K562 (cell line): ENCODE measurements at regions not wholly inside any gene's neighbourhood (a gene's known extent, or its start where the extent isn't known, plus 50 kb on each side); places are given as distances from the start of the nearest gene placed in this dataset.
"Not testable (repeated sequence)": the region's sequence is repeated elsewhere in the genome, so short reads cannot be mapped to it uniquely, and the experiment has no call there.

Experiments used
- ATAC-seq: fragments of 200-7000 bp; cut with Tn5 transposase; 3 replicates; pipeline ENCODE4 v1.9.1; 2020; ENCODE audit warnings: moderate library complexity
- BruUV-seq: library from RNA; stranded (reverse); fragments of 400-500 nt; replicated peaks from 2 replicates; lab custom pipeline; 2021; lab: Mats Ljungman, UMichigan
- CTCF ChIA-PET: fragments of 300-600 bp; formaldehyde crosslinking; extraction: SDS; loops from one replicate; lab custom pipeline; 2021; ENCODE audit warnings: low intra/inter-chr PET ratio; lab: Yijun Ruan, JAX
- POLR2A ChIA-PET: fragments of 300-600, 350-650 bp; sonication (Branson Sonifier 250); formaldehyde crosslinking; extraction: SDS; loops from one replicate; lab custom pipeline; 2021; ENCODE audit warnings: antibody characterized with exemption, inconsistent platforms; lab: Yijun Ruan, JAX
- DNase-seq, 4 experiments: peaks; one replicate each; pipeline versions ENCODE4 v3.0.0 to v3.0.0-alpha.2; 2011 to 2018; ENCODE audit warnings: low spot score in 3 of 4, mixed read lengths in 3 of 4; ENCODE audit errors: extremely low read depth in 1 of 4
- FAIRE-seq: peaks from 2 replicates; lab custom pipeline; 2011; peaks lifted over from hg19 to GRCh38; lab: Jason Lieb, UNC
- H2AFZ ChIP-seq: 2 replicates; pipeline ENCODE4 v1.6.0; 2011; ENCODE audit warnings: low read depth, low read length, control low read depth, inconsistent platforms
- H3K27ac ChIP-seq: fragments of 200-600 bp; 3 replicates; pipeline ENCODE4 v1.8.0; 2011; ENCODE audit warnings: low read depth, mild to moderate bottlenecking, control low read depth, inconsistent platforms, low read length, moderate library complexity, mixed read lengths; ENCODE audit errors: extremely low read depth
- H3K27me3 ChIP-seq, 2 experiments: fragments of 300-600 bp in 1 of 2; 2 replicates in 1 of 2; 3 replicates in 1 of 2; pipeline versions ENCODE4 v1.6.0 to v1.8.0; 2011; ENCODE audit warnings: inconsistent platforms in 2 of 2, low read length in 2 of 2, mild to moderate bottlenecking in 1 of 2, mixed read lengths in 1 of 2, moderate library complexity in 1 of 2; ENCODE audit not compliant: control insufficient read depth in 2 of 2, insufficient read depth in 2 of 2
- H3K36me3 ChIP-seq: fragments of 300-600 bp; 3 replicates; pipeline ENCODE4 v1.8.0; 2011; ENCODE audit warnings: mild to moderate bottlenecking, low read length, inconsistent platforms; ENCODE audit not compliant: control insufficient read depth, insufficient read depth
- H3K4me1 ChIP-seq, 2 experiments: fragments of 200-600 bp in 1 of 2; replicated peaks in 1 of 2; 2 replicates in 1 of 2; 3 replicates in 1 of 2; pipeline versions ENCODE4 v1.5.1 to v1.8.0; 2011; ENCODE audit warnings: inconsistent platforms in 2 of 2, low read length in 2 of 2, mild to moderate bottlenecking in 1 of 2, mixed read lengths in 1 of 2, moderate library complexity in 1 of 2; ENCODE audit not compliant: control insufficient read depth in 2 of 2, insufficient read depth in 2 of 2
- H3K4me2 ChIP-seq: 2 replicates; pipeline ENCODE4 v1.6.1; 2011; ENCODE audit warnings: low read length, control low read depth, inconsistent platforms, mixed read lengths; ENCODE audit not compliant: insufficient read depth
- H3K4me3 ChIP-seq: fragments of 200-600 bp; sonication (generic), shearing (Covaris generic); 2 replicates; pipeline ENCODE4 v1.5.1; 2016; ENCODE audit warnings: control low read depth, inconsistent platforms
- H3K79me2 ChIP-seq: fragments of 200-600 bp; 3 replicates; pipeline ENCODE4 v1.8.0; 2011; ENCODE audit warnings: low read length, inconsistent platforms; ENCODE audit not compliant: control insufficient read depth, insufficient read depth
- H3K9ac ChIP-seq, 2 experiments: 2 replicates each; pipeline versions ENCODE4 v1.6.0 to v1.6.1; 2011; ENCODE audit warnings: low read depth in 2 of 2, low read length in 2 of 2, control low read depth in 1 of 2, inconsistent platforms in 1 of 2, mild to moderate bottlenecking in 1 of 2, mixed read lengths in 1 of 2; ENCODE audit not compliant: insufficient read depth in 1 of 2
- H3K9me1 ChIP-seq: one replicate; pipeline ENCODE4 v1.6.0; 2011; ENCODE audit warnings: inconsistent platforms, mild to moderate bottlenecking, low read length, moderate library complexity; ENCODE audit not compliant: control insufficient read depth, insufficient read depth
- H3K9me3 ChIP-seq: replicated peaks from 2 replicates; pipeline ENCODE4 v1.5.1; 2011; ENCODE audit warnings: low read depth, low read length, inconsistent platforms; ENCODE audit not compliant: control insufficient read depth, insufficient read depth
- H4K20me1 ChIP-seq: replicated peaks from 2 replicates; pipeline ENCODE4 v1.6.1; 2011; ENCODE audit warnings: low read length, inconsistent platforms, mixed read lengths; ENCODE audit not compliant: control insufficient read depth, insufficient read depth
- ZNF146 ChIP-seq: IDR thresholded peaks from one replicate; pipeline ENCODE4 v1.6.1; 2018; ENCODE audit warnings: missing compliant biosample characterization; ENCODE audit not compliant: unreplicated experiment
- ZNF551 ChIP-seq: fragments of 250-450 bp; sonication (Bioruptor Pico); IDR thresholded peaks from 2 replicates; pipeline ENCODE4 v1.5.0; 2021; ENCODE audit warnings: mild to moderate bottlenecking, moderate library complexity
- WGBS: fragments of 100-300 bp; shearing (Covaris generic); methylation state at CpG from one replicate; pipeline ENCODE4 v1.1.6; 2016; ENCODE audit warnings: low coverage, mixed read lengths; ENCODE audit not compliant: insufficient coverage; ENCODE audit errors: missing lambda C conversion rate; 5-methylcytosine and 5-hydroxymethylcytosine counted together
- in situ Hi-C: fragments of 300-500 bp; cut with MboI; formaldehyde crosslinking; loops from 4 replicates; pipeline ENCODE4 v1.15.0; 2018; ENCODE audit warnings: inconsistent platforms, mixed read lengths
- intact Hi-C: fragments of 100-400 bp; cut with micrococcal nuclease; formaldehyde crosslinking; loops from 2 replicates; pipeline ENCODE4 v1.14.2; 2022
- TF ChIP-seq, protein P1 (sequence below): fragments of 250-450 bp; sonication (Bioruptor Pico); IDR thresholded peaks from 2 replicates; pipeline ENCODE4 v1.4.0; 2020; ENCODE audit warnings: mild to moderate bottlenecking, moderate library complexity, borderline replicate concordance
- TF ChIP-seq, protein P2 (sequence below): sonication (generic); formaldehyde crosslinking; IDR thresholded peaks from 2 replicates; pipeline ENCODE4 v1.5.0; 2020; ENCODE audit warnings: missing genetic modification reagents

DNA sequence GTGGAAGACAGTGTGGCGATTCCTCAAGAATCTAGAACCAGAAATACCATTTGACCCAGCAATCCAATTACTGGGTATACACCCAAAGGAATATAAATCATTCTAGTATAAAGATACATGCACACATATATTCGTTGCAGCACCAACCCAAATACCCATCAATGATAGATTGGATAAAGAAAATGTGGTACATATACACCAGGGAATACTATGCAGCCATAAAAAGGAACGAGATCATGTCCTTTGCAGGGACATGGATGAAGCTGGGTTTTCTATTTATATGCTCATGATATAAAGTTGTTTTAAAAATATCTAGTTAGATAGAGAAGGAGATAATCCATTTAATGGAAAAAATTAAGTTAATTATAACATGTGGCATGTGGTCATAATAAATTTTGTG is 186.5 kb downstream of the HS3ST3A1 start:
- H3K36me3 ChIP-seq, H2AFZ ChIP-seq, H3K4me2 ChIP-seq, H4K20me1 ChIP-seq, ATAC-seq, H3K4me3 ChIP-seq, DNase-seq, H3K9ac ChIP-seq, H3K4me1 ChIP-seq, H3K9me3 ChIP-seq, H3K27me3 ChIP-seq, H3K27ac ChIP-seq, POLR2A ChIA-PET, in situ Hi-C loops, intact Hi-C loops, CTCF ChIA-PET, H3K9me1 ChIP-seq, BruUV-seq, FAIRE-seq, H3K79me2 ChIP-seq: not testable (repeated sequence)
- TF ChIP-seq ZNF146 (CRISPR knock-in tag): peak; percentile 57
- 39% methylated on average over 2 of the region's 3 CpGs for WGBS

DNA sequence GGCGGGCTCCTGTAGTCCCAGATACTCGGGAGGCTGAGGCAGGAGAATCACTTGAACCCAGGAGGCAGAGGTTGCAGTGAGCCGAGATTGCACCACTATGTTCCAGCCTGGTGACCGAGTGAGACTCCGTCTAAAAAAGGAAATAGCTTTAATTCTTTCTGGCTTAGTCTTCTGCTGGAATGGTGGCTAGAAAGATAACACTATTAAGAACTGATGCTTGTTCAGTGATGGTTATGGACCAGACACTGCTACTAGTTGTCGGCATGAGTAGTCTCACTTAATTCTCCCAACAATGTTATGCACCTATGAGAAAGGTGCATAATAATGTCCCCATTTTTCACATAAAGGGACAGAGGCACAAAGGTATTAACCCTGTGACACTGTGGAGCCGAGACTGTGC is 188.7 kb downstream of the HS3ST3A1 start:
- Histone ChIP-seq H2AFZ (no peak overlapping the region), H3K9me1 (no peaks in the 10 kb centered on the region), H3K36me3 (no peaks in the 10 kb centered on the region), H3K27ac (no peak overlapping the region), H3K4me3 (no peak overlapping the region), H3K9ac (no peak overlapping the region), H4K20me1 (no peaks in the 10 kb centered on the region), H3K4me1 (peaks cover 0 to 6% of the 10 kb centered on the region in 2 experiments; a peak in 2 of 5 replicates), H3K79me2 (no peaks in the 10 kb centered on the region), H3K27me3 (no peaks in the 10 kb centered on the region), H3K4me2 (no peak overlapping the region), H3K9me3 (no peaks in the 10 kb centered on the region)
- POLR2A ChIA-PET: no interaction called here
- ATAC-seq (no peak), FAIRE-seq (no peak), DNase-seq (no peak)
- no peak for TF ChIP-seq ZNF551 (CRISPR knock-in tag)
- TF ChIP-seq, protein P1, sequence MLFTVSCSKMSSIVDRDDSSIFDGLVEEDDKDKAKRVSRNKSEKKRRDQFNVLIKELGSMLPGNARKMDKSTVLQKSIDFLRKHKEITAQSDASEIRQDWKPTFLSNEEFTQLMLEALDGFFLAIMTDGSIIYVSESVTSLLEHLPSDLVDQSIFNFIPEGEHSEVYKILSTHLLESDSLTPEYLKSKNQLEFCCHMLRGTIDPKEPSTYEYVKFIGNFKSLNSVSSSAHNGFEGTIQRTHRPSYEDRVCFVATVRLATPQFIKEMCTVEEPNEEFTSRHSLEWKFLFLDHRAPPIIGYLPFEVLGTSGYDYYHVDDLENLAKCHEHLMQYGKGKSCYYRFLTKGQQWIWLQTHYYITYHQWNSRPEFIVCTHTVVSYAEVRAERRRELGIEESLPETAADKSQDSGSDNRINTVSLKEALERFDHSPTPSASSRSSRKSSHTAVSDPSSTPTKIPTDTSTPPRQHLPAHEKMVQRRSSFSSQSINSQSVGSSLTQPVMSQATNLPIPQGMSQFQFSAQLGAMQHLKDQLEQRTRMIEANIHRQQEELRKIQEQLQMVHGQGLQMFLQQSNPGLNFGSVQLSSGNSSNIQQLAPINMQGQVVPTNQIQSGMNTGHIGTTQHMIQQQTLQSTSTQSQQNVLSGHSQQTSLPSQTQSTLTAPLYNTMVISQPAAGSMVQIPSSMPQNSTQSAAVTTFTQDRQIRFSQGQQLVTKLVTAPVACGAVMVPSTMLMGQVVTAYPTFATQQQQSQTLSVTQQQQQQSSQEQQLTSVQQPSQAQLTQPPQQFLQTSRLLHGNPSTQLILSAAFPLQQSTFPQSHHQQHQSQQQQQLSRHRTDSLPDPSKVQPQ: no peak
- TF ChIP-seq, protein P2, sequence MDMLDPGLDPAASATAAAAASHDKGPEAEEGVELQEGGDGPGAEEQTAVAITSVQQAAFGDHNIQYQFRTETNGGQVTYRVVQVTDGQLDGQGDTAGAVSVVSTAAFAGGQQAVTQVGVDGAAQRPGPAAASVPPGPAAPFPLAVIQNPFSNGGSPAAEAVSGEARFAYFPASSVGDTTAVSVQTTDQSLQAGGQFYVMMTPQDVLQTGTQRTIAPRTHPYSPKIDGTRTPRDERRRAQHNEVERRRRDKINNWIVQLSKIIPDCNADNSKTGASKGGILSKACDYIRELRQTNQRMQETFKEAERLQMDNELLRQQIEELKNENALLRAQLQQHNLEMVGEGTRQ (CRISPR knock-in tag): no peak
- in situ Hi-C loops (no loop called here), intact Hi-C loops (no loop called here)
- WGBS: 25% methylated on average over 6 of the region's 7 CpGs
- CTCF ChIA-PET: no interaction called here
- no TSS peak for BruUV-seq
